ENCODE measurements at regions not wholly inside any gene's neighbourhood (a gene's known extent, or its start where the extent isn't known, plus 50 kb on each side); places are given as distances from the start of the nearest gene placed in this dataset.
A peak's percentile ranks its signal among the peaks of the same experiment; 100 is the strongest.
"Not testable (repeated sequence)": the region's sequence is repeated elsewhere in the genome, so short reads cannot be mapped to it uniquely, and the experiment has no call there.

DNA sequence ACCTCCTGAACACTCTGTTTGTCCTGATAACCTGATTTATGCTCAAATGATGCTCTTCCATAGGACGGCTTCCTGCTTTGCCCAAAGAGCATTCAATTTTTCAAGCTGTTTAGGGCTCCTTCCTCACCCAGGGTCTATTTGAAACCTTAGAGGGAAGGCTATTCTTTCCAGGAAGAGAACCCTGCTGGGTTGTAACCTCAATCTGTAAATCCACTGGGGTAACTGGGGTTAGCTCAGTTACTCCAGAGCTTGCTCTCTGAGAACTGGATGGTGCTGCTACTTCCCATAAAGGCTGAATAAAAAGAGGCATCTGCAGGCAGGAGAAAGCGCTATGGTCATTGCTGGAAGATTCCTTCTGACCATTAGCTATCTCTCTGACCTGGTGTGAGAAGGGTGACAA is 169.9 kb upstream of the ZNF322 start:
- not testable (repeated sequence) for H3K4me1 ChIP-seq; H3K27me3 ChIP-seq; H3K36me3 ChIP-seq; H3K4me3 ChIP-seq (ENCODE audit: low read depth, low read length); DNase-seq; H3K9me3 ChIP-seq

DNA sequence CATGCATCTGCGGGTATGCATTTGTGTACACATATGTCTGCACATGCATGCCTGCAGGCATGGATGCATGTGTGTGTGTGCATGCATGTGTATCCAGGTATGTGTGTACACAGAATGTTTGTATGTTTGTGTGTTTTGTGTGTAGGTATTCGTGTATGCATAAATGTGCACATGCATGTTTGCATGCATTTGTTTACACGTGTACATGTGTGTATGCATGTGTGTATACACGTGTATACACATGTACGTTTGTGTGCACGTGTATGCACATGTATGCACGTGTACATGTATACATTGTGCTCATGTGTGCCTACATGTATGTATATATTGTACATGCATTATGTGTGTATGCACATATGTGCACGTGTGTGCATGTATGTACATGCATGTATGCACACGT is 171.4 kb upstream of the ZNF322 start:
- H3K4me1 ChIP-seq; DNase-seq; H3K36me3 ChIP-seq; H3K27me3 ChIP-seq; H3K9me3 ChIP-seq; H3K4me3 ChIP-seq (ENCODE audit: low read depth, low read length): not testable (repeated sequence)

DNA sequence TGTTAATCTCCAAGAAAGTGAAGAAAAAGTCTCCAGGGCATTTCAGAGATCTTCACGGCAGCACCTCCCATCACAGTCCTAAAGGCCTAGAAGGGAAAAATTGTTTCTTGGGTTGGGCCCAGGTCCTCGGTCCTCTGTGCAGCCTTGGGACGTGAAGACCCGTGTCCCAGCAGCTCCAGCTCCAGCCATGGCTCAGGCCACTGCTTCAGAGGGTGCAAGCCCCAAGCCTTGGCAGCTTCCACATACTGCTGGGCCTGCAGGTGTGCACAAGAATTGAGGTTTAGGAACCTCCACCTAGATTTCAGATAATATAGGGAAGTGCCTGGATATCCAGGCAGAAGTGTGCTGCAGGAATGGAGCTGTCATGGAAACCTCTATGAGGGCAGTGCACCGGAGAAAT is 176.2 kb upstream of the ZNF322 start:
- H3K4me3 ChIP-seq (ENCODE audit: low read depth, low read length); H3K9me3 ChIP-seq; DNase-seq; H3K4me1 ChIP-seq; H3K36me3 ChIP-seq; H3K27me3 ChIP-seq: not testable (repeated sequence)

DNA sequence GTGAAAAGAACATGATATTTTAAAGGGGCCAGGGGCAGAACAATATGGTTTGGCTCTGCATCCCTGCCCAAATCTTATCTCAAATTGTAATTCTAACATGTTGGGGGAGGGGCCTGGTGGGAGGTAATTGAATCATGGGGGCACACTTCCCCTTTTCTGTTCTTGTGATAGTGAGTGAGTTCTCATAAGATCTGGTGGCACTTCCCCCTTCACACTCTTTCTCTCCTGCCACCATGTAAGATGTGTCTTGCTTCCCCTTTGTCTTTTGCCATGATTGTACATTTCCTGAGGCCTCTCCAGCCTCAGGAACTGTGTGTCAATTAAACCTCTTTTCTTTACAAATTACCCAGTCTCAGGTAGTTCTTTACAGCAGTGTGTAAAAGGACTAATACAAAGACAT is 177.1 kb upstream of the ZNF322 start:
- not testable (repeated sequence) for H3K36me3 ChIP-seq; H3K9me3 ChIP-seq; DNase-seq; H3K4me3 ChIP-seq (ENCODE audit: low read depth, low read length); H3K27me3 ChIP-seq; H3K4me1 ChIP-seq

DNA sequence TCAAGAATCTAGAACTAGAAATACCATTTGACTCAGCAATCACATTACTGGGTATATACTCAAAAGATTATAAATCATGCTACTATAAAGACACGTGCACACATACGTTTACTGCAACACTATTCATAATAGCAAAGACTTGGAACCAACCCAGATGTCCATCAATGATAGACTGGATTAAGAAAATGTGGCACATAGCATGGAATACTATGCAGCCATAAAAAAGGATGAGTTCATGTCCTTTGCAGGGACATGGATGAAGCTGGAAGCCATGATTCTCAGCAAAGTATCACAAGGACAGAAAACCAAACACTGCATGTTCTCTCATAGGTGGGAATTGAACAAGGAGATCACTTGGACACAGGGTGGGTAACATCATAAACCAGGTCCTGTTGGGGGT is 185.3 kb upstream of the ZNF322 start:
- H3K4me3 ChIP-seq (ENCODE audit: low read depth, low read length); H3K4me1 ChIP-seq; H3K36me3 ChIP-seq; DNase-seq; H3K9me3 ChIP-seq; H3K27me3 ChIP-seq: not testable (repeated sequence)

DNA sequence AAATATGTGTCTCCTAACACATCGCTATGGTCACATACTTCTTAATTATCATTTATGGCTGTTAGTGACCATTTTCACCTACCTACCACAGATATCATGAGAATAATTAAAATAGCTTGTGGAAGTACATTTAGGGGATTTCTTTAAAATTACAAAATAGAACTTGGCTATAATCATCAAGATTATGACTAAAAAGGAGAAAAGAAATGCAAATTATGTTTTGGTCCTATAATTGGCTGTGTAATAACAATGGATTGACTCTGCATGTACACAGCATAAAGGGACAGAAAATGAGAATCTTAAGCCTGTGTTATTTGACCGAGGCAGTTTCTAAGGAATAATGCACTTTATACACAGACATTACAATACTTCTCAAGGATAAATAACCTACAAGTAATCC is 197.7 kb upstream of the ZNF322 start:
- H3K27me3 ChIP-seq; H3K4me1 ChIP-seq; H3K4me3 ChIP-seq (ENCODE audit: low read depth, low read length); H3K9me3 ChIP-seq; H3K36me3 ChIP-seq; DNase-seq: not testable (repeated sequence)

DNA sequence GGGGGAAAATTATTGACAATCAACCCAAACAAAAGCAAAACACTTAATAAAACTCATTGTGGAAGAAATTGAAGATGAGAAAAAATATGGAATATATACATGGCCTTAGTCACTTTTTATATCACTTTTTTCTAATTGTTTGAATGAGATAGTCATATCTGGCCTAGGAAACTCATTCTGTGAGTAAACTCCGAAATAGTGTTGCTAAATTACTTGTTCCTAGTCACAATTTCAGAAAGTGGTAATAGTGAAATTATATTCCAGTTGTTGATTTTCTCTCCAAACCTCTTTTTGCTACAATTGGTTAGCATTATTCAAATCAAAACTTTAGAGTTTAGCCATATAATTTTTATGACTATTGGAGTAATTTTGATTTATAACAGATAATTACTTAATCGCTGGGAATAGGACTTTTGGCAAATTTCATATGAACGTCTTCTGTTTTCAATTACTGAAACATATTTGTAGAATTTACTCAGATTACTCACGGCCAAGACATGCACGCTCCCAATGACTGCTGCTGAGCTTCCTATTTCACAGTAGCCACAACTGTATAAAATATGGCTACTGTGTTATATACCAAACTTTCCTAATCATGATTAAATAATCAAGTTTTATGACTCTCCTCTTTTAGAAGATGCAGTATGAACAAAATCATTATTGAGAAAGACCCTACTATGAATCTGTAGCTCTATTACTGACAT is 199.7 kb upstream of the ZNF322 start:
- H3K4me3 ChIP-seq (ENCODE audit: low read depth, low read length); H3K4me1 ChIP-seq; DNase-seq; H3K27me3 ChIP-seq; H3K36me3 ChIP-seq; H3K9me3 ChIP-seq: not testable (repeated sequence)

DNA sequence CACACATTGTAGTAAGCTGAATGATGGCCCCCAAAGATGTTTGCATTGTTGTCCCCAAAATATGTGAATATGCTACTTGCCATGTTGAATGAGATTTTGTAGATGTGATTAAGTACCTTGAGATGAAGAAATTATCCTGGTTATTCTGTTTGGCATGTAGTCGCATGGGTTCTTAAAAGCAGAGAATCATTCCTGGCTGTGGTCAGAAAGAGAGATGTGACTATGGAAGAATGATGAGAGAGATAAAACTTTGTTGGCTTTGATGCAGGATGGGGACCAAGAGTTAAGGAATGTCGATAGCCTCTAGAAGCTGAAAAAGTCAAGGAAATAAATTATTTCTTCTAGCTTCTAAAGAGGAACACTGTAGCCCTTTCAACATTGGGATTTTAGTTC is 200.2 kb upstream of the ZNF322 start:
- not testable (repeated sequence) for H3K36me3 ChIP-seq, H3K27me3 ChIP-seq, H3K9me3 ChIP-seq

DNA sequence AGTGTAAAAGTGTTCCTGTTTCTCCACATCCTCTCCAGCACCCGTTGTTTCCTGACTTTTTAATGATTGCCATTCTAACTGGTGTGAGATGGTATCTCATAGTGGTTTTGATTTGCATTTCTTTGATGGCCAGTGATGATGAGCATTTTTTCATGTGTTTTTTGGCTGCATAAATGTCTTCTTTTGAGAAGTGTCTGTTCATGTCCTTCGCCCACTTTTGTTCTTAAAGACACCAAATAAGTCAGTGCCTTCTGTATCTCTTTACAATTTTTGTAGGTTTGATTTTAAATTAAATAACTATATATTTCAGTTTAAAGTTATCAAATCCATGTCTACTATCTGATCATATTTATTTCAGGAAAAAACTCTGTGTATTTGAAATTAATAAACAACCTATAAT is 202.4 kb upstream of the ZNF322 start:
- H3K27me3 ChIP-seq; H3K4me1 ChIP-seq; H3K4me3 ChIP-seq (ENCODE audit: low read depth, low read length); H3K36me3 ChIP-seq; H3K9me3 ChIP-seq; DNase-seq: not testable (repeated sequence)

More for the DNA sequence above, 200.2 kb upstream of the ZNF322 start:
- DNase-seq; H3K4me3 ChIP-seq (ENCODE audit: low read depth, low read length); H3K4me1 ChIP-seq: not testable (repeated sequence)

DNA sequence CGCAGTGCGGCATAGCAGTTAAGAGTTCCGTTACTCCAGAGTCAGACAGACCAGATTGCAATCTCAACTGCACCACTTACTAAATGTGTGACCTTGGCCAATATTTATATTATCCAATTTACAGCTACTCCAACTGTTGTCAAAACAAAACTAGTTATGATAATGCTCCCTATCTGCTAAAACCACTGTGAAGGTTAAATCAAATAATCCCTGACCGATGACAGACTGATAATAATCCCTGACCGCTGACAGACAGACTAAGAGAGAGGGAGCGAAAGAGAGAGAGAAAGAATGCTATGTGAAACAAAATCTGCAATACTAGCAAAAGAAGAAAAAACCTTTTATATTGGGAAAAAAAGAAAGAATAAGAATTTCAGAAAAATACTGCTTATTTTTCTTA is 204.1 kb upstream of the ZNF322 start:
- not testable (repeated sequence) for H3K36me3 ChIP-seq; H3K27me3 ChIP-seq; H3K4me1 ChIP-seq; H3K9me3 ChIP-seq; DNase-seq; H3K4me3 ChIP-seq (ENCODE audit: low read depth, low read length)

DNA sequence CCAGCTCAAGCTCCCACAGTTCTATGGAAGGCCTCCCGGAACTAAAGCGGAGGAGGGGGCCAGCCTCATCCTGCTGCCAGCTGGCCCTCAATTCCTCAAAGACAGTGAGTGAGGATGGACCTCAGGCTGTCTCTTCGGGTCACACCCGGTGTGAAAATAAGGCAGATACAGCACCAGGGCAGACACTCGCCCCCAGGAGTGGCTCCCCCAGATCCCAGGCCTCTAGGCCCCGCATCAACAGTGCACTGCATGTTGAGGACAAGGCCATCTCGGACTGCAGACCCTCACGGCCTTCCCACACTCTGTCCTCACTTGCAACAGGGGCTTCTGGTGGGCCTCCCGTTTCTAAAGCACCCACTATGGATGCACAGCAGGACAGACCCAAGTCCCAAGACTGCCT is 239.2 kb upstream of the ZNF322 start:
- H3K9me3 ChIP-seq; H3K4me3 ChIP-seq (ENCODE audit: low read depth, low read length); DNase-seq; H3K4me1 ChIP-seq; H3K27me3 ChIP-seq; H3K36me3 ChIP-seq: not testable (repeated sequence)

DNA sequence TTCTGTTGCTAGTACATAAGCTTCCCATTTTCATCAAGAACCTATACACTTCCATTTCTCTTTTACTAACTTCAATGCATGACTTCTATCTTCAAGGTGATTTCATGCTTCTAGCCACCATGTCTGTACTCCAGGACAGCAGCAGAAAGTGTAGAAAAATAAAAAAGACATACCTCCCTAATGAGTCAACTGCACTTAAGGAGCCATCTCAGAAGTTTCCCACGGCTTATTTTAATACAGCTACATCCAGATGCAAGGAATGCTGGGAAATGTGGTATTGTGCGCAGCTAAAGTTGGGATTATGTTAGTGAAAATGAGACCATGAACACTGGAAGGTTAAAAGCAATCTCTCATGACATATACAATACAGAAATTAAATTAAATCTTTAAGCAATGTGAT is 264.7 kb upstream of the ZNF322 start:
- H3K36me3 ChIP-seq; H3K4me1 ChIP-seq; H3K9me3 ChIP-seq; H3K27me3 ChIP-seq; H3K4me3 ChIP-seq (ENCODE audit: low read depth, low read length); DNase-seq: not testable (repeated sequence)

DNA sequence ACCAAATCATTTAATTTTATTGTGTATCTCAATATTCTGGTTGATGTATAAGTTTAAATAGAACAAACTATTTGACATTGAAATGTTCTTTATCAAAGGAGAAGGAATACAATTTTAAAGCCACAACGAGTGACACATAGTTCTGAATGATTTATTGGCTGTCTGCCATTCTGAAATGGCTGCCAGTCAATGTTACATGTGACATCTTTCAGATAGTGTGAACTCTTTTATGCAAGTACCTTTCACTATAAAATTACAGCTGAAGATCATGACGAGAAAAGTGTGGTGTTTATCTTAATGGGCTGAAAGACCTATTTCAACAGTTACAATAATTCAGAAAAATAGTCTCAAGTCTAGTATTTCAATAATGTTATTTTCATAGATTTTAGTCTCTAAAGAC is 268.6 kb upstream of the ZNF322 start:
- H3K27me3 ChIP-seq; H3K9me3 ChIP-seq; DNase-seq; H3K36me3 ChIP-seq; H3K4me3 ChIP-seq (ENCODE audit: low read depth, low read length); H3K4me1 ChIP-seq: not testable (repeated sequence)

DNA sequence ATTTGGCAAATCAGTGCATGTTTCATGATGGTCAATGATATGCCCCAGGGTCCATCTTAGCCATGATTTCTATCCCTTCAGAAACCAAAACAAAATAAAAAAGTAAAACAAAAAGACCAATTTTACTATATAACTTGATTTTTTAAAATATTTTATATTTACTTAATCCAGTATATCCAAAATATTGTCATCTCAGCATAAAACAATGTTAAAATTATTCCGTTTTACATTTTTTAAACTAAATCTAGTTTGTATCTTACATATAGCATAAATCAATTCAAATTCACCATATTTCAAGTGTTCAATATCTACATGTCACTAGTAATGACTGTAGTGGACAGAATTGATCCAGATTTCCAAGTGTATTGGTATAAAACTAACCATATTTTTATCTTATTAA is 277.7 kb upstream of the ZNF322 start:
- not testable (repeated sequence) for H3K36me3 ChIP-seq; H3K4me3 ChIP-seq (ENCODE audit: low read depth, low read length); DNase-seq; H3K27me3 ChIP-seq; H3K9me3 ChIP-seq; H3K4me1 ChIP-seq

DNA sequence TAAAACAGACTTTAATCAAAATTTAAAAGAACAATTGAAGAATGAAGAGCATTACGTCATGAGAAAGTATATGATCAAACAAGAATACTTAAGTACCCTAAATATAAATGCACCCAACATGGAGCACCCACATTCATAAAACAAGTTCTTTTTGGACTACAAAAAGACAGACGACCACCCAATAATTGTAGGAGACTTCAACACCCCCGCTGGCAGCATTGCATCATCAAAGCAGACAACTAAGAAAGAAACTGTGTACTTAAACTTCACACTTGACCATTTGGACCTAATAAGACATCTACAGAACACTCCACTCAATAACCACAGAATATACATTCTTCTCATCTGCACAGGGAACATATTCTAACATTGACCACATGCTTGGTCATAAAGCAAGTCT is 291.7 kb upstream of the ZNF322 start:
- not testable (repeated sequence) for H3K36me3 ChIP-seq; H3K27me3 ChIP-seq; H3K4me3 ChIP-seq (ENCODE audit: low read depth, low read length); H3K4me1 ChIP-seq; H3K9me3 ChIP-seq; DNase-seq

DNA sequence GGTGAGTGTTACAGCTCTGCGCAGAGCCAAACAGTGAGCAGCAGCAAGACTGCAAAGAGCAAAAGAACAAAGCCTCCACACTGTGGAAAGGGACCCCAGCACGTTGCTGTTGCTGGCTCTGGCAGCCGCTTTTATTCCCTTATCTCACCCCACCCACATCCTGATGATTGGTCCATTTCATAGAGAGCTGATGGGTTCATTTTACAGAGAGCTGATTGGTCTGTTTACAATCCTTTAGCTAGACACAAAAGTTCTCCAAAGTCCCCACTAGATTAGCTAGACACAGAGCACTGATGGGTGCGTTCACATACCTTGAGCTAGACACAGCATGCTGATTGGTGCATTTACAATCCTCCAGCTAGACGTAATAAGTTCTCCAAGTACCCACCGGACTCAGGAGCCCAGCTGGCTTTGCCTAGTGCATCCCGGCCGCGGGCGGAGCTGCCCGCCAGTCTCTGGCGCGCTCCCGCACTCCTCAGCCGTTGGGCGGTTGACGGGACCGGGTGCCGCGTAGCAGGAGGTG is 291.4 kb upstream of the PRSS16 start:
- peak; percentile 86 for DNase-seq
- not testable (repeated sequence) for H3K9me3 ChIP-seq, H3K27me3 ChIP-seq, H3K36me3 ChIP-seq, H3K4me1 ChIP-seq
- H3K4me3 ChIP-seq (ENCODE audit: low read depth, low read length), result peak overlapping the region; percentile 65

Data from BE2C (cell line).